HG02642 (cell line): ENCODE measurements at regions not wholly inside any gene's neighbourhood (a gene's known extent, or its start where the extent isn't known, plus 50 kb on each side); places are given as distances from the start of the nearest gene placed in this dataset.
"Not testable (repeated sequence)": the region's sequence is repeated elsewhere in the genome, so short reads cannot be mapped to it uniquely, and the experiment has no call there.

Experiments used
- ATAC-seq: cut with Tn5 transposase; IDR thresholded peaks from one replicate; pipeline ENCODE4 v1.9.1; 2021; ENCODE audit warnings: mild to moderate bottlenecking; ENCODE audit not compliant: unreplicated experiment, poor library complexity

DNA sequence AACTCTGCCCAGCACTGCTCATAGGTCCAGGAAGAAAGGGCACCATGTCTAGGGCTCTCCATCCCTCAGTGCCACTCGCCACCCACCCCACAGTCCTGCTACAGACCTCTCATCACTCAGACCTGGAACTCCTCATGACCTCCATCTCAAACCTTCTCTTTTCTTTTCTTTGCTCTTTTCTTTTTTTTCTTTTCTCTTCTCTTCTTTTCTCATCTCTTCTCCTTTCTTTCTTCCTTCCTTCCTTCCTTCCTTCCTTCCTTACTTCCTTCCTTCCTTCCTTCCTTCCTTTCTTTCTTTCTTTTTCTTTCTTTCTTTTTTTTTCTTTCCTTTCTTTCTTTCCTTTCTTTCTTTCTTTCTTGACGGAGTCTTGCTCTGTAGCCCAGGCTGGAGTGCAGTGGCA lies 122.2 kb downstream of the KLF6 start:
- ATAC-seq, result no peak

DNA sequence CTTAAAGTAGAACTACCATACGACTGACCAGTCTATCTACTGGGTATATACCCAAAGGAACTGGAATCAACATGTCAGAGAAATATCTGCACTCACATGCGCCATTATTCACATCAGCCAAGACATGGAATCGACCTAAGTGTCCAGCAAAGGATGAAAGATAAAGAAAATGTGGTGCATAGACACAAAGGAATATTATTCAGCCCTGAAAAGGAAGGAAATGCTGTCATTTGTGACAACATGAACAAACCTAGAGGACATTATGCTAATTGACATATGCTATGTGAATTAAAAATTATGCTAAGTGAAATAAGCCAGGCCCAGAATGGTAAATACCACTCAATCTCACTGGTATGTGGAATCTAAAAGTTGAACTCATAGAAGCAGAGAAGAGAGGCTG lies 123.7 kb downstream of the KLF6 start:
- ATAC-seq, result no peak

DNA sequence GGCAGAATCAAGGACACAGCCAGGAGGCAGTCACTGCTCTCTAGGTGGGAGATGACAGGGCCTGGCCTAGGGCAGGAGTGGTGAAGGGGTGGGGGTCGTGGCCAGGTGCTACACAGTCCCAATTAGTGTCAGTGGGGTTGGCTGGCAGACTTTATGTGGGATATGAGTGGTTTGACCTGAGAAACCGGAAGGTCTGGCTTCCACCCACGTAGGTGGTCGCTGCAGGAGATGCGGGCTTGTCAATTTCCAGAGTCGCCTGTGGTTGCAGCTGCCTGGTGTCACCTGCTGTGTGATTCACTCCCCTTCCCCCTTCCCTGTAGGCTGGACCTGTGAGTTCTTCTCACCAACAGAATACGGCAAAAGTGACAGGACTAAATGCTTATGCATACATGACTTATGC lies 124.3 kb downstream of the KLF6 start:
- ATAC-seq, result no peak

DNA sequence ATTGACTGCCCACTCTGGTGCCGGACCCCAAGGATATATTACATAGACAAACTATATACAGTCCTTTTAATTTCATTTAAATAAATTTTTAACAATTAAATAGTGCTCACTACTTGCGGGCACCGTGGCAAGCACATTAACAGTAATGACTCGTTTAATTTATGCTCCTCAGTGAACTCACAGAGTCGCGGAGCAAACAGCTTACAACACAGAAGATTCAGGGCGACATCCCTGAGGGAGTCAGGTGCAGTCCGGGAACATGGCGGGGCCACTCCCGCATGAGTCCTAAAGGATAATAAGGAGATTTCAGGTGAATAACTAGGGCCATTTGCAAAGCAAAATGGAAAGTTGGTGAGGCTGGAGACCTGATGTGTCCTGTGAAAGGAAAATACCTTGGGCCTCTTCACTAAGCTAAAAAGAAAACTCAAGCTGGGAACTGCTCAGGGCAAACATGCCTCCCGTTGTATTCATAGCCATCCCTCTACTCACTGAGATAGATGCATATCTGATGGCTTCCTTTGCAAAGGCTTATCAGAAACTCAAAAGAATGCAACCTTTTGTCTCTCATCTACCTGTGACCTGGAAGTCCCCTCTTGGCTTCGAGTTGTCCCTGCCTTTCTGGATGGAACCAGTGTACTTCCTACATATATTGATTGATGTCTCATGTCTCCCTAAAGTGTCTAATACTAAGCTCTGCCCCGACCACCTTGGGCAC lies 125.6 kb downstream of the KLF6 start:
- no peak for ATAC-seq

DNA sequence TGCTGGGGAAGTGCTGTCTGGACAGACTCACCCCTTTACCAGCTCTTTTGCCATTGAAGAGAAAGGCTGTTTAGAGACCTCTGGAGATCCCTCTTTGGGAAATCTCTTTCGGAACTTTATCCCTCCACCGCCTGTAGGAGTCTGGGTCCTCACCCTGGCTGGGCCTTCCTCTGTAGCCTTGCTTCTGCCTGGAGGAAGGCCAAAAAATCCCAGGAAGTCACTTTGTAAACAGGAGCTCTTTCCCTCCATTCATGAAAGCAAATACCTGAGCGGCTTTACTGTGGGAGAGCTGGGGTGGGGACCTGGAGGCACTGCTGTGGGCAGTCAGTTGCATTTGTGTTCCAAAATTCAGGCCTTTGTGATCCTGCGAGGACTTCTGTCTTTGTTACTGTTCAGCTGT lies 126.2 kb downstream of the KLF6 start:
- no peak for ATAC-seq

DNA sequence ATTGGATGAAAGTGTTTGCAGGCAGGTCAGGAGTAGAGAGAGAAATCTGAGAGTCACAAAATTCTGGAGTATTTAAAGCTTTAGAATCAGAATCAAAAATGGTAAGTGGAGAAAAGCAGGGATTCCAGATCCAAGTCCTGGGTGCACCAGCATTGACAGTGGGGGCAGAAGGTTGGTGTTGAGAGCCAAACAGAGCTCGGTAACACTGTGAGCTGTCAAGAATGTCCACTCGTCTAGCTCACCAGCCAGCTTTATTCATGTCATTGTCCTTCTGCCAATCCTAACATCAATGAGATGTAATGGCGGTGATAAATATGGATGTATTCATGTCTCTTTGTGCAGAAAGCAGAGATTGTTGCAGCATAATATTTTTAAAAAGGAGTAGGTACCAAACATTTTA lies 128.8 kb downstream of the KLF6 start:
- no peak for ATAC-seq

DNA sequence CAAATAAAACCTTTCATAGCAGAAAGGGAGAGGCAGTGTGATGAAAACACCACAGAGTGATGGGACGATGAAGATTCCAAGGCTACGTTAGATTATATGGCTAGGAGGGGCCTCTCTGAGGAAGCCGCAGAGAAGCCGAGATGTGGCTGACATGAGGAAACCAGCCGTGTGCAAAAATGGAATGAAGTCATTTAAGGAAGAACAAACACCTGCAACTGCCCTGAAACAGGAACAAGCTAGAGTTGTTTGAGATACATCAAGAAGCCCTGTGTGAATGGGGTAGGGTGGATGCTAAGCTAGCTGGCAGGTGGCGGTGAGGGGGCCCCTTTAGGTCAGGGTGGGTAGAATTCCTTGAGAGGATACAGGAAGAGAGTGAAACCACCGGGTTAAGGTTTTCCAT lies 129.5 kb downstream of the KLF6 start:
- ATAC-seq, result no peak

DNA sequence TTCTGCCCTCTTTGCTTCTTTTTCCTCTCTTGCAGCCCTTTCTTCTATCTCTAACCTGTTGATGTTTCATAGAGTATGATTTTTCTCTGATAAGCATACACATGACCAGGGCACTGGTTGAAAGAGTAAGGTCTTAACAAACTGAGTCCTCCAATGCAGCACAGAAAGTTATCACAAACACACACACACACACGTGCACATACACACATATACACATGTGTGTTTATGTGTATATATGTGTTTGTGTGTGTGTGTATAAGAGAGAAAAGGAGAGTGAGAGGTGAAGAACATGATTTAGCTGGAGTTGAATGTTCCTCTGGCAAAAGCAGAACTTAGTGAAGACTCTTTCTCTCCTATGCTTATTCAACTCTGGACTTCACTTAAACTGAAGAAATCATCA lies 130.0 kb downstream of the KLF6 start:
- no peak for ATAC-seq

DNA sequence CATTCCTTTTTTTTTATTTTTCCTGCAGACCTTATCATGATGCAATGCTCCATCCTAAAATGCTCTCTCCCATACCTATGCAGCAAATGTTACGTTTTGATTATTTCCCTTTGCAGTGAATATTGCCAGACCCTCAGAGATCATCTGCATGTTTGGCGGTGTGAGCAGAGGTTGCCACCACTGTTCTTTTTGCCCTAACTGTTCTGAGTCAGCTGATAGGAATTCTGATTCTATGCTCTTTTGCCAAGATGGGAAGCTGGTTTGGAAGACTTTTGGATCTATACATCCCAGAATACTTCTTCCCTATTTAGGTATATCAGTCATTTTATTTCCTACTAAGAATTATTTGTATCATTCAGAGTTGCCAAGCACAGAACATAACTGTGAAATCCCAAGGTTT lies 130.5 kb downstream of the KLF6 start:
- no peak for ATAC-seq

DNA sequence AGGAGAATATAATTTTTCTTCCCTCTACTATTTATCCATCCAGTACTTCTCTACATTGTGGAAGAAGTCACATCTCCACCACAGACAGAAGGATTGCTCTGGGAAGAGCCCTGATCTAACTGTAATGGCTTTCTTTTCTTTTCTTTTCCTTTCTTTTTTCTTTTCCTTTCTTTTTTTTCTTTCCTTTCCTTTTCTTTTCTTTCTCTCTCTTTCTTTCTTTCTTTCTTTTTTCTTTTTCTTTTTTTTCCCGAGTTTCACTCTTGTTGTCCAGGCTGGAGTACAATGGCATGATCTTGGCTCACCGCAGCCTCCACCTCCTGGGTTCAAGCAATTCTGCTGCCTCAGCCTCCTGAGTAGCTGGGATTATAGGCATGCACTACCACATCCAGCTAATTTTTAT lies 131.7 kb downstream of the KLF6 start:
- ATAC-seq, result not testable (repeated sequence)

DNA sequence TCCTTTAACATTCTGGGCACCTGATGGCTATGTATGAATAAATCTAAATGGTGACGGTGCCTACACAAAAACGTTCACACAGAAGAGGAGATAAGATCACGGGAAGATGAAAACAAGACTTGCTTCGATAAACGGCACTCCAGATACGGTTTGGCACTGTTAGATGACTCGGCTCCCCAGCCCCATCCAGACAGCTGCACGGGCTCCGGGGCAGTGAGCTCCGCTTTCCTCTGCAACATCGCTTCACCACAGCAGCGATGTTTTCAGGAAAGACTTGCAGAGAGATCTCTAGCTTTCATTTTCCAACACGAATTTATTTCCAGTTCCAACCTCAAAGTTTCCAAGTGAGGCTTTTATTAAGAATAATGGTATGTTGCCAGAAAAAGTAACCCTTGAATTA lies 132.1 kb downstream of the KLF6 start:
- no peak for ATAC-seq

DNA sequence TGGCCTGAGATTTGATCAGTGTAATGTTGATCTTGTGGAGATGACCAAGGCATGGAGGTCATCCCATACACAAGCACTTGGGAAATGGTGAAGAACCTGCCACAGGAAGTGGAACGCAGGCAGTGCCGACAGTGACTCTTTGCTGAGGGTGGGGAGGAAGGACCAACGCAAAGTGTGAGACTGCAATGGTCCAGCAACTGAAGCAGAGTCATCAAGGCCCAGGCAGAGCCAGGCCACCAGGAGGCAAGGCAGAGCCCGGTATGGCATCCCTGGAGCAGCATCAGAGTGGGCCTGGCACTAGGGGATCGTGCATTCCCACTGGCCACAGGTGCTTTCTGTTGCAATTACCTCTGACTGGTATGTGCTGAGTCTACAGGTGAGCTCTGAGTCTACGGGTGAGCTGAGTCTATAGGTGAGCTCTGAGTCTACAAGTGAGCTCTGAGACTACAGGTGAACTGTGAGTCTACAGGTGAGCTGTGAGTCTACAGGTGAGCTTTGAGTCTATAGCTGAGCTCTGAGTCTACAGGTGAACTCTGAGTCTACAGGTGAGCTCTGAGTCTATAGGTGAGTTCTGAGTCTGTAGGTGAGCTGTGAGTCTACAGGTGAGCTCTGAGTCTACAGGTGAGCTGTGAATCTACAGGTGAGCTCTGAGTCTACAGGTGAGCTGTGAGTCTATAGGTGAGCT lies 132.9 kb downstream of the KLF6 start:
- ATAC-seq, result no peak

DNA sequence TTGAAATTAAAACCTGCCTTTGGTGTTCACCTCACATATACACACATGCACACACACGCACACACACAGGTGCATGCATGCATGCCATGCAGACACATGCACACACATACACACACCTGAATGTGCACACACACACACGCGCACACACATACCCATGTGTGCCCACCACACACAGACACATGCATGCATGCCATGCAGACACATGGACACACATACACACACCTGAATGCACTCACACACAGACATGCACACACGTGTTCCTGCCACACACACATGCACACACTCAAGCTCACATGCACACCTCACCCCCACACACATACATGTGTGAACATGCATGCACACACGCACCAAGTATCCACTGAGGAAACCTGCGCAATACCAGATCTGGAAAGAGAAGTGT lies 136.4 kb downstream of the KLF6 start:
- no peak for ATAC-seq

DNA sequence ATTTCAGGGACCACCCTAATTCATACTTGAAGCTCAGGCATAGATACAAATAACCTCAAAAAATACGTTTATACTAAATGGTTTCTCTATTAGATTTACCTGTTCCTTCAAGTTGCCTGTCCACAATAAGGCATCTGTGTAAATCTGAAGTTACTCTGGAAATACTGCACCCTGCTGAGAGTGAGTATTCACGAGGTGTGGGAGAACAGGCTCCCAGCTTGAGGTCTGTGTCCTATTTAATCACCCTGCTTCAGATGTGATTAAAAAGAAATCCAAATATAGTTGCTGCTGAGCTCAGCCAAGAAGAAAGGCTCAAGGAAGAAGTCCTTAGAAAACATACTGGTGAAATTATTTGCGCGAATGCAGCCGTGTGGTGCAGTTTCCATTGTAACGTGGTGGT lies 136.8 kb downstream of the KLF6 start:
- no peak for ATAC-seq

DNA sequence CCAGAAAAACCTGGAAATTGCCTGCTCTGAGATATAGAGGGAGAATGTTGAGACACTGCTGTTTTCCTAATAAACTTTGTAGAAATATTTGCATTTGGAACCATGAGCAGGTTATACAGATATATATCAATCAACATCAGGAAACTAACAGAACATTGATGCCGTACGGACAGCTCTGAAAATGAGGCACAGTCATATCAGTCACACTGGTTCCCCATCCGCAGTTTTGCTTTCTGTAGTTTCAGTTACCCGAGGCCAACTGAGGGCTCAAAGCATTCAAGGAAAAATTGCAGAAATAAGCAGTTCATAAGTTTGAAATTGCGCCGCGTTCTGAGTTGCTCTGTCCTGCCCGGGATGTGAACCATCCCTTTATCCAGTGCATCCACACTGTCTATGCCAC lies 137.9 kb downstream of the KLF6 start:
- ATAC-seq, result no peak

DNA sequence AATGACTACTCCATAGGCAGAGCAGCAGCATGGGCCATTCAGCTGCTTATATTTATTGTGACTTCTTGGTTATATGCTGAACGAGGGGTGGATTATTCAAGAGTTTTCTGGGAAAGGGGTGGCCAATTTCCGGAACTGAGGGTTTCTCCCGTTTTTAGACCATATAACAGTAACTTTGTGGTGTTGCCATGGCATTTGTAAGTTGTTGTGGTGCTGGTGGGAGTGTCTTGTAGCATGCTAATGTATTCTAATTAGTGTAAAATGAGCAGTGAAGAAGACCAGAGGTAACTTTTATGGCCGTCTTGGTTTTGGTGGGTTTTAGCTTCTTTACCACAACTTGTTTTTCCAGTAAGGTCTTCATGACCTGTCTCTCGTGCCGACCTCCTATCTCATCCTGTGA lies 139.6 kb downstream of the KLF6 start:
- ATAC-seq, result no peak

DNA sequence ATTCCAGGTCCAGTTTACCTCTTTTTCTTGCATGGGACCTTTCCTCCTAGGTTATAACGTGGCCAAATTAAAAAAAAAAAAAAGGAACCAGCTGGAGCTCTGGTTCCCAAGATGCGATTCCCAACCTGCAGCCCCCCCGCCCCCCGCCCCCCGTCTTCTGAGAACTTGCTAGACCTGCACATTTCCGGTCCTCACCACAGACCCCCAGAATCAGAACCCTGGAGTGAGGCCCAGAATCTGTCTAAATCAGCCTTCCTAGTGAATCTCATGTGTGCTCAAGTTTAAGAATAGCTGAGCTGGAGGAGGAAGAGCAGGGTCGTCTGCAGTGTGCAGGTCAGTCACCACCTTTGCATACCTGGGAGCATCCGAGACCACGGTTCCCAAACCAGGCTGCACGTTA lies 144.2 kb downstream of the KLF6 start:
- no peak for ATAC-seq

DNA sequence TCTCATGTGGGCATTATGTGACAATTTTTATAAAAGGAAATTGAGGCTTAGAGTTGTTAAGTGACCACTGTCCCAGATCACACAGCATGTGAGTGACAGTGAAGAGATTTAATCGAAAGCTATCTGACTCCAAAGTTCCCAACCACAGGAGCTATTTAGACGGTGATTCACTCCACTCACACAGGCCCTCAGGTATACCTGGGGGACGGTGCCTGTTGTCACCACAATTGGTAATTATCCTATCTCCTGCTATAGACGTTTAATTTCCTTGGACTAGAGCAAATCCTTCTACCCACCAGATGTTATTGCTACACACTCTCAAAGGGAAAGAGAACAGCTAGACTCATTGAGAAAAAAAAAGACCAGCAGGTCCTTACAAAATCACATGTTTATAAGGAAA lies 145.5 kb downstream of the KLF6 start:
- no peak for ATAC-seq

DNA sequence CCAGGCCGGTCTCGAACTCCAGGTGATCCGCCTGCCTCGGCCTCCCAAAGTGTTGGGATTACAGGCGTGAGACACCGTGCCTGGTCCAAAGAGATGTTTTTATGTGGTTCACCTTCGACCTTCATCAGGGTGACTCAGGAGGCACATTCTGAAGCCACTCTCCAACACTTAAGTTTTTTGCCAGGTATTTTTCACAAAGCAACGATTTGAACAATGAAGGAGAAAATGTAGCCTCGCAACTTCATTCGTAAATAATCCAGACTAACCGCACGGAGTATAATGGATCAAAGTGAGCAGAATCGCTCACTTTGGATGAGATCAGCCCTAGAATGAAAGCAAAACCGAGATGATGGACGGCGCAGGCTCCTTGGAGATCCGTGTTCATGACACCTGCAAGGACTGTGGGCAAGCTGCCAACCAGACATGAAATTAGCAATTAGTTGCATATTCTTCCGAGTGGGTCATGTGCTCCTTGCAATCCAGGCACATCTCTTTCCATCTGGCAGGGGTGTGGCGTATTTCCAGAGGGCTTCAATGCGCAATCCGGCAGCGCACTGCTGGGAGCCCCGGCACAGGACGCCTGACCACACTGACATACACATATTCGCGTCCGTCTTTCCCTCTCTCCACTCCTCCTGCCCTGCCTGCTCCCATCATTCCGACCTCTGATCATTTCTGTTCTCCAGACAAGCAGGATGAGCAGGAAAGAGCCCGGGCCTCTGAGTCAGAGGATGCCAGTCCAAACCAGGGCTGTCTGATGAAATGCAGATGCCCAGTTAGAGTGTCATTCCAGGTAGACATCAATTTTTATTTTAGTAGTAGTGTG lies 148.4 kb downstream of the KLF6 start:
- ATAC-seq, result no peak

DNA sequence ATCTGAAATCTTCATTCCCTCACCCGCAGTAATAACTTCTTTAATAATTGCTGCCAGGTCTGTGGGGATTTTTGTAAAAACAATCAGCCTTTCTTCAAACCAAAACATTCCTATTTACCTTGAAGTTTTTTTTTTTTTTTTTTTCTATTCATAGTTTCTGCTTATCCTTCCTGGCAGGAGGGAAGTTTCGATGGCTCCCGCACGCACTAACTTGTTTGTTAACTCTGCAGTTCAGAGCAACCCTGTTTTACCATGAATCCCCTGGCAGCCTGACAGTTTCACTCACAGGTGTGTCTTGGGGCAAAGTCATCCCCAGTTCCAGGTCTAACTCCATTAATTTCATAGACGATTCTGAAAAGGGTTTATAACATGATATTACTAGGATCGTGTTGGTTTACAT lies 149.3 kb downstream of the KLF6 start:
- ATAC-seq, result no peak

DNA sequence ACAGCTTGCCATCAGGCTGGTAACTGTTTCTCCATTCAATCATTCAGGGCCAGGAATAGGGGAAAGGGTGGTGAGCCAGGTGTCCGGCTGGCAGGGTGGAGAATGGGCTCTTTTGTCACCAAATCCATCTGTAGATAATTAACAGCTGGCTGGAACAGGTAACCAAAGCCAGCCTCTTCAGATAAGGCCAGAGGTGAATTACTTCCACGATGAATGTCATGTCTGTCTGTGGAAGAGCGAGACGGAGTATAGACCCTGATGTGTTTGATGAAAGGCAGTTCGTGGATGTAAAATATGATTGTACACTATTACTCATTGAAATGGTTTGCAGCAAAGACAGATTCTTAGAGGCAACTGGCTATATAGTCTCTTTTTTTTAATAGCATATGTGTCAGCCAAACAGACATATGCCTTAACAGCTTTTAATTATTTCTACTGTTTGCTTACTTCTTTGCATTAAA lies 149.8 kb downstream of the KLF6 start:
- ATAC-seq, result no peak
